Natural killer cell (primary cell): ENCODE measurements at regions not wholly inside any gene's neighbourhood (a gene's known extent, or its start where the extent isn't known, plus 50 kb on each side); places are given as distances from the start of the nearest gene placed in this dataset.

ENCODE experiments used
- ATAC-seq, 3 donors: fragments of 150-1000 bp in 2 of 3; fragments of 200-7000 bp in 1 of 3; cut with Tn5 transposase; 1 replicate in 1 of 3; 2 replicates in 2 of 3; pipeline ENCODE4 v1.10.0; 2021; ENCODE audit warnings: mild to moderate bottlenecking in 2 of 3, moderate library complexity in 2 of 3
- DNase-seq, 2 donors: peaks; one replicate each; pipeline versions ENCODE4 v3.0.0 to v3.0.0-alpha.2; 2013 to 2021; ENCODE audit warnings: mixed read lengths in 1 of 2
- H3K27ac ChIP-seq: one replicate; pipeline ENCODE4 v1.5.1; 2013; ENCODE audit warnings: mild to moderate bottlenecking, low read length
- H3K27me3 ChIP-seq: one replicate; pipeline ENCODE4 v1.6.1; 2013; ENCODE audit warnings: low read length; ENCODE audit not compliant: control insufficient read depth, insufficient read depth
- H3K36me3 ChIP-seq: one replicate; pipeline ENCODE4 v1.6.1; 2013; ENCODE audit warnings: low read length; ENCODE audit not compliant: control insufficient read depth, insufficient read depth
- H3K4me1 ChIP-seq: one replicate; pipeline ENCODE4 v1.6.1; 2013; ENCODE audit warnings: low read length; ENCODE audit not compliant: control insufficient read depth, insufficient read depth
- H3K4me3 ChIP-seq: one replicate; pipeline ENCODE4 v1.5.1; 2013; ENCODE audit warnings: low read length
- H3K9me3 ChIP-seq: one replicate; pipeline ENCODE4 v1.6.1; 2013; ENCODE audit warnings: low read length; ENCODE audit not compliant: control insufficient read depth, insufficient read depth
- H3K27ac Mint-ChIP-seq, 2 donors: one replicate each; pipeline ENCODE4 v1.8.0; 2022; ENCODE audit warnings: mild to moderate bottlenecking in 2 of 2, mixed read lengths in 2 of 2, moderate library complexity in 1 of 2
- H3K27me3 Mint-ChIP-seq, 2 donors: one replicate each; pipeline ENCODE4 v1.8.0; 2022; ENCODE audit warnings: low read depth in 2 of 2, mixed read lengths in 2 of 2
- H3K36me3 Mint-ChIP-seq: one replicate; pipeline ENCODE4 v1.8.0; 2022; ENCODE audit warnings: mixed read lengths
- H3K4me1 Mint-ChIP-seq, 2 donors: one replicate each; pipeline ENCODE4 v1.8.0; 2022; ENCODE audit warnings: mixed read lengths in 2 of 2
- H3K4me3 Mint-ChIP-seq: one replicate; pipeline ENCODE4 v1.8.0; 2022; ENCODE audit warnings: mild to moderate bottlenecking, moderate library complexity, mixed read lengths
- H3K9me3 Mint-ChIP-seq, 2 donors: one replicate each; pipeline ENCODE4 v1.8.0; 2022; ENCODE audit warnings: mixed read lengths in 2 of 2
- WGBS: methylation state at CpG from one replicate; pipeline ENCODE4 v1.1.7; 2013; ENCODE audit warnings: missing lambda C conversion rate; ENCODE audit not compliant: insufficient coverage; 5-methylcytosine and 5-hydroxymethylcytosine counted together
- intact Hi-C: fragments of 100-400 bp; cut with micrococcal nuclease; formaldehyde crosslinking; loops from one replicate; pipeline ENCODE4 v1.14.2; 2022
- TF ChIP-seq, protein P1 (sequence below): fragments of 200-600 bp; IDR thresholded peaks from one replicate; pipeline ENCODE4 v1.8.0; 2022; ENCODE audit warnings: antibody characterized with exemption

DNA sequence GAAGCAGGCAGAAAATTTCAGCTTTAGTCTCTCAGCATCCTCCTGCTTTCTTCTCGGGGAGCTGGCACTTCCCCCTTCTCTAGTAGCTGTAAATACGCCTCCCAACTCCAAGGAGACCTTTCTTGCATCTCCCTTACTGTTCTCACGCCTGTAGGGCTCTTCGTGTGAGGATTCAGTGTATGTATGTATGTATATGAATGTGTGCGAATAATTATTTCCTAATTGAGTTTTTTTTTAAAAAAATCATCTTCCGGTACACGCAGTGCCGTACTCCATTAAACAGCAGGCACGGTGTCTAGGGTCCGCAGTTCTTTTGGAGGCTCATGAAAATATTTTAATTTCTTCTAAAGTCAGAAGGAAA lies 85.4 kb downstream of the HFE start:
- Mint-ChIP-seq H3K4me1 (peaks cover 47 to 54% of the 10 kb centered on the region in 2 donors), H3K9me3 (no peaks in the 10 kb centered on the region), H3K4me3 (peak overlapping the region; percentile 98), H3K27me3 (no peaks in the 10 kb centered on the region), H3K27ac (peak overlapping the region; percentile 96 to 98), H3K36me3 (no peaks in the 10 kb centered on the region)
- Histone ChIP-seq H3K36me3 (no peaks in the 10 kb centered on the region), H3K4me3 (peak overlapping the region; percentile 49), H3K9me3 (no peaks in the 10 kb centered on the region), H3K4me1 (peaks cover 15% of the 10 kb centered on the region), H3K27ac (peak overlapping the region; percentile 82), H3K27me3 (no peaks in the 10 kb centered on the region)
- ATAC-seq (peak; percentile 49 to 63 (median 53)), DNase-seq (peak; percentile 30 to 76)
- TF ChIP-seq, protein P1, sequence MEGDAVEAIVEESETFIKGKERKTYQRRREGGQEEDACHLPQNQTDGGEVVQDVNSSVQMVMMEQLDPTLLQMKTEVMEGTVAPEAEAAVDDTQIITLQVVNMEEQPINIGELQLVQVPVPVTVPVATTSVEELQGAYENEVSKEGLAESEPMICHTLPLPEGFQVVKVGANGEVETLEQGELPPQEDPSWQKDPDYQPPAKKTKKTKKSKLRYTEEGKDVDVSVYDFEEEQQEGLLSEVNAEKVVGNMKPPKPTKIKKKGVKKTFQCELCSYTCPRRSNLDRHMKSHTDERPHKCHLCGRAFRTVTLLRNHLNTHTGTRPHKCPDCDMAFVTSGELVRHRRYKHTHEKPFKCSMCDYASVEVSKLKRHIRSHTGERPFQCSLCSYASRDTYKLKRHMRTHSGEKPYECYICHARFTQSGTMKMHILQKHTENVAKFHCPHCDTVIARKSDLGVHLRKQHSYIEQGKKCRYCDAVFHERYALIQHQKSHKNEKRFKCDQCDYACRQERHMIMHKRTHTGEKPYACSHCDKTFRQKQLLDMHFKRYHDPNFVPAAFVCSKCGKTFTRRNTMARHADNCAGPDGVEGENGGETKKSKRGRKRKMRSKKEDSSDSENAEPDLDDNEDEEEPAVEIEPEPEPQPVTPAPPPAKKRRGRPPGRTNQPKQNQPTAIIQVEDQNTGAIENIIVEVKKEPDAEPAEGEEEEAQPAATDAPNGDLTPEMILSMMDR, result no peak
- 0% methylated on average over 2 of the region's 10 CpGs for WGBS
- intact Hi-C loops, result loop anchor here (1.0 to 5.0 kb wide), 8 partner anchors 14 to 365 kb away; partner anchors contain the start of gene HMGN4

DNA sequence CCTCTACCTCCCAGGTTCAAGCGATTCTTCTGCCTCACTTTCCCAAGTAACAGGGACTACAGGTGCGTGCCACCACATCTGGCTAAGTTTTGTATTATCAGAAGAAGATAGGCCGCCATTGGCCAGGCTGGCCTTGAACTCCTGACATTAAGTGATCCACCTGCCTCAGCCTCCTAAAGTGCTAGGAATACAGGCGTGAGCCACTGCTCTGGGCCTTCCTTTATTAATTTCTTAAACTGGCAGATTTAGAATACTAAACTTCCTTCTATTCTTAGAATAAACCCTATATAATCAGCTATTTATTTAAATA lies 86.6 kb downstream of the HFE start:
- WGBS, result 95% methylated on average over 4 of the region's 4 CpGs
- no peaks in the 10 kb centered on the region for H3K9me3 Mint-ChIP-seq
- no peaks in the 10 kb centered on the region for H3K36me3 ChIP-seq
- H3K4me1 Mint-ChIP-seq, result peaks cover 47 to 54% of the 10 kb centered on the region in 2 donors
- peak overlapping the region; percentile 82 for H3K27ac ChIP-seq
- DNase-seq (no peak), ATAC-seq (no peak)
- H3K4me1 ChIP-seq, result peaks cover 15% of the 10 kb centered on the region
- H3K4me3 Mint-ChIP-seq, result peak overlapping the region; percentile 55
- no peaks in the 10 kb centered on the region for H3K9me3 ChIP-seq
- H3K36me3 Mint-ChIP-seq, result no peaks in the 10 kb centered on the region
- no peak overlapping the region for H3K4me3 ChIP-seq
- TF ChIP-seq, protein P1, result no peak
- intact Hi-C loops, result loop anchor here (2.0 to 5.0 kb wide), 5 partner anchors 15 to 364 kb away; partner anchors contain the start of gene HMGN4
- H3K27ac Mint-ChIP-seq, result peak overlapping the region; percentile 96 to 98
- no peaks in the 10 kb centered on the region for H3K27me3 ChIP-seq
- no peaks in the 10 kb centered on the region for H3K27me3 Mint-ChIP-seq

DNA sequence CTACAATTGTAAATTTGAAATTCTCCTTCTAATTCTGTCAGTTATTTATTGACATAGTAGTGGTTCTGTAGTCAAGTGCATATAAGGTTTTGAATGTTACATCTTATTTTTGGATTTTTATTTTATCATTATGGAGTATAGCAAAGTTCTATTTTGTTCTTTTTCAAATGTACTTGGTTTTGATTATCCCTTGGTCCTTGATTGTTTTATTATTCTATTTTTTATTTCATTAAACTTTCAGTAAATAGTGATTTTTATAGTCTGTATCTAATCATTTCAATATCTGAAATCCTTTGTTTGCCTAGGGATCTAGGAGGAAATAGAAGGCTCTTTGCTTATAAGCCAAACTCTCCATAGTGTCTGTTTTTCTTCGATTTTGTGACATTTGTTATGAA lies 87.8 kb downstream of the HFE start:
- Mint-ChIP-seq H3K9me3 (no peaks in the 10 kb centered on the region), H3K36me3 (no peaks in the 10 kb centered on the region), H3K27me3 (no peaks in the 10 kb centered on the region), H3K4me3 (peak overlapping the region; percentile 78), H3K4me1 (peaks cover 38 to 45% of the 10 kb centered on the region in 2 donors), H3K27ac (peak overlapping the region; percentile 77 to 83)
- ATAC-seq (no peak), DNase-seq (no peak)
- no peaks in the 10 kb centered on the region for H3K36me3 ChIP-seq
- no peaks in the 10 kb centered on the region for H3K9me3 ChIP-seq
- H3K27ac ChIP-seq, result no peak overlapping the region
- H3K4me3 ChIP-seq, result no peak overlapping the region
- peaks cover 13% of the 10 kb centered on the region for H3K4me1 ChIP-seq
- intact Hi-C loops, result loop anchor here (1.0 kb wide), 2 partner anchors 110 to 420 kb away; a partner anchor contains a TSS
- no peaks in the 10 kb centered on the region for H3K27me3 ChIP-seq
- no CpG with 5 or more reads among the region's 1 CpG for WGBS
- TF ChIP-seq, protein P1, result no peak
